ENCODE measurements at regions not wholly inside any gene's neighbourhood (a gene's known extent, or its start where the extent isn't known, plus 50 kb on each side); places are given as distances from the start of the nearest gene placed in this dataset.

DNA sequence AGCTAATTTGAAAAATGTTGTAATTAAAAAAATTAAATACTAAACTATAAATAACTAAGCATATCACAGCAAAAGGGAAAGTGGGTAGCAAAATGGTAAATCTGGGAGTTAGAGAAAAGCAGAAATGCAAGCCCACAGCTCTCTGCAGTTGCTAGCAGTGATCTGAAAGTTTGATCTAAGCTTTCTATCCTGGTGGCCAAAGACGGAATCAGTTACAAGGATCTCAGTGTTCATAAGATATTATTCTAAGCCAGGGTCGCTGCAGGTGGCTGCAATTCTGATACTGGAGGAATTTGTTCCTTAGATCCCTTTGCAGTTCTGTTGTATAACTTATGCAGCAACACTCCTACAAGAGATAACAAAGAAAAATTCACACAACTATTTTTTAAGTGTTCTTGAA, 363.7 kb downstream of the SETD4 start:
- TF ChIP-seq POLR2AphosphoS5 (IDR thresholded peaks at IDR 0.05) (no peak), POLR2A (IDR thresholded peaks at IDR 0.05) (no peak), EP300 (IDR thresholded peaks at IDR 0.05) (no peak)
- TF ChIP-seq, protein P1, sequence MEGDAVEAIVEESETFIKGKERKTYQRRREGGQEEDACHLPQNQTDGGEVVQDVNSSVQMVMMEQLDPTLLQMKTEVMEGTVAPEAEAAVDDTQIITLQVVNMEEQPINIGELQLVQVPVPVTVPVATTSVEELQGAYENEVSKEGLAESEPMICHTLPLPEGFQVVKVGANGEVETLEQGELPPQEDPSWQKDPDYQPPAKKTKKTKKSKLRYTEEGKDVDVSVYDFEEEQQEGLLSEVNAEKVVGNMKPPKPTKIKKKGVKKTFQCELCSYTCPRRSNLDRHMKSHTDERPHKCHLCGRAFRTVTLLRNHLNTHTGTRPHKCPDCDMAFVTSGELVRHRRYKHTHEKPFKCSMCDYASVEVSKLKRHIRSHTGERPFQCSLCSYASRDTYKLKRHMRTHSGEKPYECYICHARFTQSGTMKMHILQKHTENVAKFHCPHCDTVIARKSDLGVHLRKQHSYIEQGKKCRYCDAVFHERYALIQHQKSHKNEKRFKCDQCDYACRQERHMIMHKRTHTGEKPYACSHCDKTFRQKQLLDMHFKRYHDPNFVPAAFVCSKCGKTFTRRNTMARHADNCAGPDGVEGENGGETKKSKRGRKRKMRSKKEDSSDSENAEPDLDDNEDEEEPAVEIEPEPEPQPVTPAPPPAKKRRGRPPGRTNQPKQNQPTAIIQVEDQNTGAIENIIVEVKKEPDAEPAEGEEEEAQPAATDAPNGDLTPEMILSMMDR (IDR thresholded peaks at IDR 0.05), result no peak

Measured in suprapubic skin (tissue), 4 donors.